GM12878 (cell line): ENCODE measurements at regions not wholly inside any gene's neighbourhood (a gene's known extent, or its start where the extent isn't known, plus 50 kb on each side); places are given as distances from the start of the nearest gene placed in this dataset.

Source experiments
- ATAC-seq: fragments of 200-7000 bp; cut with Tn5 transposase; 3 replicates; pipeline ENCODE4 v1.9.1; 2020; ENCODE audit warnings: mild to moderate bottlenecking, moderate library complexity
- BruUV-seq: library from RNA; stranded (reverse); fragments of 400-500 nt; replicated peaks from 2 replicates; lab custom pipeline; 2021; lab: Mats Ljungman, UMichigan
- CTCF ChIA-PET: fragments of 300-600 bp; sonication (Branson Sonifier 250); formaldehyde crosslinking; extraction: SDS; loops from one replicate; lab custom pipeline; 2021; ENCODE audit warnings: inconsistent platforms; lab: Yijun Ruan, JAX
- POLR2A ChIA-PET: fragments of 350-600 bp; formaldehyde crosslinking; extraction: SDS; loops from one replicate; lab custom pipeline; 2021; ENCODE audit warnings: inconsistent platforms; lab: Charles Lee
- RAD21 ChIA-PET: fragments of 300-600 bp; sonication (Branson Sonifier 250); formaldehyde crosslinking; loops from one replicate; lab custom pipeline; 2023; ENCODE audit warnings: antibody characterized with exemption; ENCODE audit not compliant: unreplicated experiment; lab: Charles Lee
- SMC1A ChIA-PET: fragments of 300-600 bp; sonication (Branson Sonifier 250); formaldehyde crosslinking; loops from one replicate; lab custom pipeline; 2023; ENCODE audit not compliant: unreplicated experiment, uncharacterized antibody; lab: Charles Lee
- DNase-seq: peaks from one replicate; pipeline ENCODE4 v3.0.0-alpha.2; 2011; ENCODE audit warnings: low read depth, low spot score
- FAIRE-seq: peaks from 3 replicates; lab custom pipeline; 2011; peaks lifted over from hg19 to GRCh38; lab: Jason Lieb, UNC
- H2AFZ ChIP-seq: 2 replicates; pipeline ENCODE4 v1.6.0; 2011; ENCODE audit warnings: low read depth, low read length, control low read depth; ENCODE audit not compliant: control insufficient read depth
- H3K27ac ChIP-seq: 2 replicates; pipeline ENCODE4 v1.5.1; 2011; ENCODE audit warnings: control low read depth; ENCODE audit not compliant: control insufficient read depth, insufficient read depth
- H3K27me3 ChIP-seq, 2 experiments: replicated peaks in 1 of 2; 2 replicates each; pipeline versions ENCODE4 v1.6.0 to v1.6.1; 2011; ENCODE audit warnings: low read length in 1 of 2; ENCODE audit not compliant: control insufficient read depth in 2 of 2, insufficient read depth in 2 of 2
- H3K36me3 ChIP-seq, 2 experiments: 2 replicates each; pipeline ENCODE4 v1.5.1; 2011; ENCODE audit warnings: low read length in 1 of 2; ENCODE audit not compliant: control insufficient read depth in 2 of 2, insufficient read depth in 2 of 2
- H3K4me1 ChIP-seq: 2 replicates; pipeline ENCODE4 v1.6.1; 2011; ENCODE audit warnings: mild to moderate bottlenecking, low read length, moderate library complexity, mixed read lengths; ENCODE audit not compliant: control insufficient read depth, insufficient read depth
- H3K4me2 ChIP-seq: 2 replicates; pipeline ENCODE4 v1.6.0; 2011; ENCODE audit warnings: control low read depth; ENCODE audit not compliant: control insufficient read depth, insufficient read depth
- H3K4me3 ChIP-seq: fragments of 200-600 bp; sonication (generic); 2 replicates; pipeline ENCODE4 v1.5.1; 2016
- H3K79me2 ChIP-seq: 2 replicates; pipeline ENCODE4 v1.6.0; 2011; ENCODE audit warnings: low read length; ENCODE audit not compliant: control insufficient read depth, insufficient read depth
- H3K9ac ChIP-seq: 2 replicates; pipeline ENCODE4 v1.8.0; 2011; ENCODE audit warnings: low read length, control low read depth, mixed read lengths; ENCODE audit not compliant: control insufficient read depth, insufficient read depth
- H3K9me3 ChIP-seq: replicated peaks from 3 replicates; pipeline ENCODE4 v1.5.1; 2011; ENCODE audit warnings: mild to moderate bottlenecking, low read length; ENCODE audit not compliant: control insufficient read depth, insufficient read depth
- H4K20me1 ChIP-seq: 2 replicates; pipeline ENCODE4 v1.6.0; 2011; ENCODE audit not compliant: control insufficient read depth, insufficient read depth
- BMI1 ChIP-seq: fragments of 450-650 bp; IDR thresholded peaks from 2 replicates; pipeline ENCODE4 v1.6.1; 2016; ENCODE audit warnings: mild to moderate bottlenecking, moderate library complexity, borderline replicate concordance
- MXI1 ChIP-seq: fragments of 150-350 bp; IDR thresholded peaks from 2 replicates; pipeline ENCODE4 v1.6.1; 2011; ENCODE audit warnings: low read depth, mild to moderate bottlenecking, inconsistent platforms, low read length, improper control_type of control experiment
- NBN ChIP-seq: fragments of 450-650 bp; IDR thresholded peaks from 2 replicates; pipeline ENCODE4 v1.6.1; 2016
- NR2F1 ChIP-seq: fragments of 450-650 bp; conservative IDR thresholded peaks from 2 replicates; pipeline ENCODE4 v1.6.1; 2017; ENCODE audit warnings: mild to moderate bottlenecking
- TCF3 ChIP-seq: IDR thresholded peaks from 2 replicates; pipeline ENCODE4 v1.6.1; 2012; ENCODE audit warnings: low read depth, mild to moderate bottlenecking, low read length, borderline replicate concordance; ENCODE audit not compliant: insufficient read depth
- WGBS: methylation state at CpG from one replicate; pipeline ENCODE4 v1.1.6; 2016; ENCODE audit warnings: low lambda C conversion rate; ENCODE audit not compliant: insufficient replicate concordance, insufficient coverage; ENCODE audit errors: missing lambda C conversion rate; 5-methylcytosine and 5-hydroxymethylcytosine counted together
- in situ Hi-C: fragments of 300-500 bp; cut with MboI; formaldehyde crosslinking; loops from 9 replicates; pipeline ENCODE4 v1.14.3; 2018; ENCODE audit warnings: mixed read lengths
- intact Hi-C: fragments of 100-400 bp; cut with micrococcal nuclease; formaldehyde crosslinking; loops from one replicate; pipeline ENCODE4 v1.14.2; 2022; ENCODE audit not compliant: unreplicated experiment
- TF ChIP-seq, protein P1 (sequence below): fragments of 450-650 bp; IDR thresholded peaks from 2 replicates; pipeline ENCODE4 v1.6.1; 2017; ENCODE audit warnings: mild to moderate bottlenecking, low read depth, inconsistent platforms; ENCODE audit not compliant: poor library complexity, severe bottlenecking
- TF ChIP-seq, protein P2 (sequence below): fragments of 150-350 bp; IDR thresholded peaks from 2 replicates; pipeline ENCODE4 v1.6.1; 2016; ENCODE audit warnings: low read depth, low read length
- TF ChIP-seq, protein P3 (sequence below): fragments of 450-650 bp; IDR thresholded peaks from 2 replicates; pipeline ENCODE4 v1.6.1; 2016; ENCODE audit warnings: mild to moderate bottlenecking
- TF ChIP-seq, protein P4 (sequence below): fragments of 450-650 bp; formaldehyde crosslinking; IDR thresholded peaks from 2 replicates; pipeline ENCODE4 v1.4.0; 2022; ENCODE audit warnings: mild to moderate bottlenecking, moderate library complexity

DNA sequence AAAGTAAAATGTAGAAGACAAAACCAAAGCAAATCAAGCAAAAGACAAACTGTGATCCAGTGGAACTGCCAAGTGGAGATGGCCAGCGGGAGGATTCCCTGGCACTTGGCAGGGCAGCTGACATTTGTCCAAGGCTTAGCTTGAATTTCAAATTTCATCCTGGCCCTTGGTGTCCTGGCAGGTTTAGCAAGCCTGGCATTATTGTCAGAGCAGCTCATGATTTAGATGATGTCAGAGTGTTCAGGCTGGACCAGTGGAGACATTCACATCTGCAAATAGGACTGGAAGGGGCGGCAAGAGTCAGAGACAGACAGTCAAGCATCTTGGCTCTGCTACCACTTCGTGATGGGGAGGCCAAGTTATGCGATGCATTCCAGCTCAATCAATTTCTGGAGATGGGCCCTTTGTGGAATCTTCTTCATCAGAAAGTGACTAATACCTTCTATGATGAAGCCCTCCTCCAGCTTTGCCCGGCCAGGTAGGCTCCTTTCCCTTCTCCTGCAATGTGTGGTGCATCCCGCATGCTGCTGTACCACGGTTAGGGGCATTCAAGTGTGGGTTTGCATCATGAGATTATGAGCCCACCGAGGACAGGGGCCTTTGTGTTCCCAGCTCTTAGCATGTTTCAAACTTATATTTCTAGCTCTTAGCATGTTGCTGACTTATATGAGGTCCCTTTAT is 199.7 kb downstream of the ANKRD30B start:
- H3K9ac ChIP-seq, result no peak overlapping the region
- intact Hi-C loops (no loop called here), in situ Hi-C loops (no loop called here)
- no peaks in the 10 kb centered on the region for H3K36me3 ChIP-seq
- no peak overlapping the region for H3K4me2 ChIP-seq
- H3K27ac ChIP-seq, result no peak overlapping the region
- no TSS peak for BruUV-seq
- no peaks in the 10 kb centered on the region for H4K20me1 ChIP-seq
- ChIA-PET CTCF (no interaction called here), POLR2A (no interaction called here), SMC1A (no interaction called here), RAD21 (no interaction called here)
- H3K27me3 ChIP-seq, result no peaks in the 10 kb centered on the region
- ATAC-seq (no peak), FAIRE-seq (no peak), DNase-seq (no peak)
- H3K4me1 ChIP-seq, result no peaks in the 10 kb centered on the region
- no peak overlapping the region for H3K4me3 ChIP-seq
- 30% methylated on average over 8 of the region's 8 CpGs for WGBS
- H2AFZ ChIP-seq, result no peak overlapping the region
- TF ChIP-seq, protein P1, sequence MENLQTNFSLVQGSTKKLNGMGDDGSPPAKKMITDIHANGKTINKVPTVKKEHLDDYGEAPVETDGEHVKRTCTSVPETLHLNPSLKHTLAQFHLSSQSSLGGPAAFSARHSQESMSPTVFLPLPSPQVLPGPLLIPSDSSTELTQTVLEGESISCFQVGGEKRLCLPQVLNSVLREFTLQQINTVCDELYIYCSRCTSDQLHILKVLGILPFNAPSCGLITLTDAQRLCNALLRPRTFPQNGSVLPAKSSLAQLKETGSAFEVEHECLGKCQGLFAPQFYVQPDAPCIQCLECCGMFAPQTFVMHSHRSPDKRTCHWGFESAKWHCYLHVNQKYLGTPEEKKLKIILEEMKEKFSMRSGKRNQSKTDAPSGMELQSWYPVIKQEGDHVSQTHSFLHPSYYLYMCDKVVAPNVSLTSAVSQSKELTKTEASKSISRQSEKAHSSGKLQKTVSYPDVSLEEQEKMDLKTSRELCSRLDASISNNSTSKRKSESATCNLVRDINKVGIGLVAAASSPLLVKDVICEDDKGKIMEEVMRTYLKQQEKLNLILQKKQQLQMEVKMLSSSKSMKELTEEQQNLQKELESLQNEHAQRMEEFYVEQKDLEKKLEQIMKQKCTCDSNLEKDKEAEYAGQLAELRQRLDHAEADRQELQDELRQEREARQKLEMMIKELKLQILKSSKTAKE, result no peak
- TF ChIP-seq MXI1 (no peak), BMI1 (no peak), TCF3 (no peak), NBN (no peak), NR2F1 (no peak)
- TF ChIP-seq, protein P2, sequence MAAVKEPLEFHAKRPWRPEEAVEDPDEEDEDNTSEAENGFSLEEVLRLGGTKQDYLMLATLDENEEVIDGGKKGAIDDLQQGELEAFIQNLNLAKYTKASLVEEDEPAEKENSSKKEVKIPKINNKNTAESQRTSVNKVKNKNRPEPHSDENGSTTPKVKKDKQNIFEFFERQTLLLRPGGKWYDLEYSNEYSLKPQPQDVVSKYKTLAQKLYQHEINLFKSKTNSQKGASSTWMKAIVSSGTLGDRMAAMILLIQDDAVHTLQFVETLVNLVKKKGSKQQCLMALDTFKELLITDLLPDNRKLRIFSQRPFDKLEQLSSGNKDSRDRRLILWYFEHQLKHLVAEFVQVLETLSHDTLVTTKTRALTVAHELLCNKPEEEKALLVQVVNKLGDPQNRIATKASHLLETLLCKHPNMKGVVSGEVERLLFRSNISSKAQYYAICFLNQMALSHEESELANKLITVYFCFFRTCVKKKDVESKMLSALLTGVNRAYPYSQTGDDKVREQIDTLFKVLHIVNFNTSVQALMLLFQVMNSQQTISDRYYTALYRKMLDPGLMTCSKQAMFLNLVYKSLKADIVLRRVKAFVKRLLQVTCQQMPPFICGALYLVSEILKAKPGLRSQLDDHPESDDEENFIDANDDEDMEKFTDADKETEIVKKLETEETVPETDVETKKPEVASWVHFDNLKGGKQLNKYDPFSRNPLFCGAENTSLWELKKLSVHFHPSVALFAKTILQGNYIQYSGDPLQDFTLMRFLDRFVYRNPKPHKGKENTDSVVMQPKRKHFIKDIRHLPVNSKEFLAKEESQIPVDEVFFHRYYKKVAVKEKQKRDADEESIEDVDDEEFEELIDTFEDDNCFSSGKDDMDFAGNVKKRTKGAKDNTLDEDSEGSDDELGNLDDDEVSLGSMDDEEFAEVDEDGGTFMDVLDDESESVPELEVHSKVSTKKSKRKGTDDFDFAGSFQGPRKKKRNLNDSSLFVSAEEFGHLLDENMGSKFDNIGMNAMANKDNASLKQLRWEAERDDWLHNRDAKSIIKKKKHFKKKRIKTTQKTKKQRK, result no peak
- TF ChIP-seq, protein P3, sequence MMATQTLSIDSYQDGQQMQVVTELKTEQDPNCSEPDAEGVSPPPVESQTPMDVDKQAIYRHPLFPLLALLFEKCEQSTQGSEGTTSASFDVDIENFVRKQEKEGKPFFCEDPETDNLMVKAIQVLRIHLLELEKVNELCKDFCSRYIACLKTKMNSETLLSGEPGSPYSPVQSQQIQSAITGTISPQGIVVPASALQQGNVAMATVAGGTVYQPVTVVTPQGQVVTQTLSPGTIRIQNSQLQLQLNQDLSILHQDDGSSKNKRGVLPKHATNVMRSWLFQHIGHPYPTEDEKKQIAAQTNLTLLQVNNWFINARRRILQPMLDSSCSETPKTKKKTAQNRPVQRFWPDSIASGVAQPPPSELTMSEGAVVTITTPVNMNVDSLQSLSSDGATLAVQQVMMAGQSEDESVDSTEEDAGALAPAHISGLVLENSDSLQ, result no peak
- TF ChIP-seq, protein P4, sequence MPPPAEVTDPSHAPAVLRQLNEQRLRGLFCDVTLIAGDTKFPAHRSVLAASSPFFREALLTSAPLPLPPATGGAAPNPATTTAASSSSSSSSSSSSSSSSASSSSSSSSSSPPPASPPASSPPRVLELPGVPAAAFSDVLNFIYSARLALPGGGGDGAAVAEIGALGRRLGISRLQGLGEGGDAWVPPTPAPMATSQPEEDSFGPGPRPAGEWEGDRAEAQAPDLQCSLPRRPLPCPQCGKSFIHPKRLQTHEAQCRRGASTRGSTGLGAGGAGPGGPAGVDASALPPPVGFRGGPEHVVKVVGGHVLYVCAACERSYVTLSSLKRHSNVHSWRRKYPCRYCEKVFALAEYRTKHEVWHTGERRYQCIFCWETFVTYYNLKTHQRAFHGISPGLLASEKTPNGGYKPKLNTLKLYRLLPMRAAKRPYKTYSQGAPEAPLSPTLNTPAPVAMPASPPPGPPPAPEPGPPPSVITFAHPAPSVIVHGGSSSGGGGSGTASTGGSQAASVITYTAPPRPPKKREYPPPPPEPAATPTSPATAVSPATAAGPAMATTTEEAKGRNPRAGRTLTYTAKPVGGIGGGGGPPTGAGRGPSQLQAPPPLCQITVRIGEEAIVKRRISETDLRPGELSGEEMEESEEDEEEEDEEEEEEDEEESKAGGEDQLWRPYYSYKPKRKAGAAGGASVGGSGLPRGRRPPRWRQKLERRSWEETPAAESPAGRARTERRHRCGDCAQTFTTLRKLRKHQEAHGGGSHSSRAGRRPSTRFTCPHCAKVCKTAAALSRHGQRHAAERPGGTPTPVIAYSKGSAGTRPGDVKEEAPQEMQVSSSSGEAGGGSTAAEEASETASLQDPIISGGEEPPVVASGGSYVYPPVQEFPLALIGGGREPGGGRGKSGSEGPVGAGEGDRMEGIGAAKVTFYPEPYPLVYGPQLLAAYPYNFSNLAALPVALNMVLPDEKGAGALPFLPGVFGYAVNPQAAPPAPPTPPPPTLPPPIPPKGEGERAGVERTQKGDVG (CRISPR knock-in tag), result no peak
- H3K9me3 ChIP-seq, result no peaks in the 10 kb centered on the region; the same call in 2 of the 3 replicates
- H3K79me2 ChIP-seq, result no peaks in the 10 kb centered on the region
